Neuron (in vitro differentiated cells): ENCODE measurements at regions not wholly inside any gene's neighbourhood (a gene's known extent, or its start where the extent isn't known, plus 50 kb on each side); places are given as distances from the start of the nearest gene placed in this dataset.
"Not testable (repeated sequence)": the region's sequence is repeated elsewhere in the genome, so short reads cannot be mapped to it uniquely, and the experiment has no call there.

Source experiments
- H2AFZ ChIP-seq: one replicate; pipeline ENCODE4 v1.6.1; 2013; ENCODE audit warnings: low read depth, mild to moderate bottlenecking, inconsistent platforms, low read length, moderate library complexity
- H3K27me3 ChIP-seq: one replicate; pipeline ENCODE4 v1.6.1; 2013; ENCODE audit warnings: low read length; ENCODE audit not compliant: insufficient read depth
- H3K36me3 ChIP-seq: one replicate; pipeline ENCODE4 v1.6.1; 2013; ENCODE audit warnings: low read length; ENCODE audit not compliant: insufficient read depth
- H3K4me1 ChIP-seq: one replicate; pipeline ENCODE4 v1.6.1; 2013; ENCODE audit warnings: low read length; ENCODE audit not compliant: insufficient read depth
- H3K4me3 ChIP-seq: 2 replicates; pipeline ENCODE4 v1.5.1; 2013; ENCODE audit warnings: mild to moderate bottlenecking, low read length, moderate library complexity
- H3K9me3 ChIP-seq: one replicate; pipeline ENCODE4 v1.6.1; 2013; ENCODE audit warnings: low read length

- H2AFZ ChIP-seq: no peak overlapping the region
- no peaks in the 10 kb centered on the region for H3K36me3 ChIP-seq
- no peaks in the 10 kb centered on the region for H3K9me3 ChIP-seq
- no peaks in the 10 kb centered on the region for H3K27me3 ChIP-seq
- H3K4me1 ChIP-seq: no peaks in the 10 kb centered on the region
- H3K4me3 ChIP-seq: no peak overlapping the region
These were observed 93.0 kb upstream of the CTAGE1 start for GRCh38 chr18:22510697-22511096.

GRCh38 chr18:22513721-22514481, 96.2 kb upstream of the CTAGE1 start:
- Histone ChIP-seq H2AFZ (no peak overlapping the region), H3K36me3 (no peaks in the 10 kb centered on the region), H3K27me3 (no peaks in the 10 kb centered on the region), H3K9me3 (no peaks in the 10 kb centered on the region), H3K4me3 (no peak overlapping the region), H3K4me1 (no peaks in the 10 kb centered on the region)

GRCh38 chr18:22514655-22515054, 96.9 kb upstream of the CTAGE1 start:
- Histone ChIP-seq H3K4me3 (no peak overlapping the region), H2AFZ (no peak overlapping the region), H3K27me3 (no peaks in the 10 kb centered on the region), H3K36me3 (no peaks in the 10 kb centered on the region), H3K4me1 (no peaks in the 10 kb centered on the region), H3K9me3 (no peaks in the 10 kb centered on the region)

- Histone ChIP-seq H3K4me1 (no peaks in the 10 kb centered on the region), H3K36me3 (no peaks in the 10 kb centered on the region), H3K9me3 (no peaks in the 10 kb centered on the region), H3K27me3 (no peaks in the 10 kb centered on the region), H3K4me3 (no peak overlapping the region), H2AFZ (no peak overlapping the region)
These were observed 97.5 kb upstream of the CTAGE1 start for GRCh38 chr18:22515250-22515649.

- Histone ChIP-seq H2AFZ (no peak overlapping the region), H3K36me3 (no peaks in the 10 kb centered on the region), H3K27me3 (no peaks in the 10 kb centered on the region), H3K4me3 (no peak overlapping the region), H3K9me3 (no peaks in the 10 kb centered on the region), H3K4me1 (no peaks in the 10 kb centered on the region)
These were observed 99.6 kb upstream of the CTAGE1 start for GRCh38 chr18:22517356-22517755.

- Histone ChIP-seq H3K9me3 (no peaks in the 10 kb centered on the region), H3K4me1 (no peaks in the 10 kb centered on the region), H3K36me3 (no peaks in the 10 kb centered on the region), H3K27me3 (no peaks in the 10 kb centered on the region), H2AFZ (no peak overlapping the region), H3K4me3 (no peak overlapping the region)
These were observed 103.5 kb upstream of the CTAGE1 start for GRCh38 chr18:22521026-22521707.

- H3K36me3 ChIP-seq: no peaks in the 10 kb centered on the region
- no peak overlapping the region for H2AFZ ChIP-seq
- H3K9me3 ChIP-seq: no peaks in the 10 kb centered on the region
- H3K27me3 ChIP-seq: no peaks in the 10 kb centered on the region
- no peak overlapping the region for H3K4me3 ChIP-seq
- no peaks in the 10 kb centered on the region for H3K4me1 ChIP-seq
These were observed 105.8 kb upstream of the CTAGE1 start for GRCh38 chr18:22523481-22523880.

GRCh38 chr18:22524783-22525182, 107.1 kb upstream of the CTAGE1 start:
- H2AFZ ChIP-seq: no peak overlapping the region
- no peaks in the 10 kb centered on the region for H3K4me1 ChIP-seq
- H3K27me3 ChIP-seq: no peaks in the 10 kb centered on the region
- no peaks in the 10 kb centered on the region for H3K9me3 ChIP-seq
- no peak overlapping the region for H3K4me3 ChIP-seq
- H3K36me3 ChIP-seq: no peaks in the 10 kb centered on the region

GRCh38 chr18:22525313-22525712, 107.6 kb upstream of the CTAGE1 start:
- H2AFZ ChIP-seq: no peak overlapping the region
- H3K36me3 ChIP-seq: no peaks in the 10 kb centered on the region
- no peaks in the 10 kb centered on the region for H3K4me1 ChIP-seq
- no peak overlapping the region for H3K4me3 ChIP-seq
- H3K27me3 ChIP-seq: no peaks in the 10 kb centered on the region
- no peaks in the 10 kb centered on the region for H3K9me3 ChIP-seq

GRCh38 chr18:22525883-22526282, 108.2 kb upstream of the CTAGE1 start:
- no peak overlapping the region for H2AFZ ChIP-seq
- no peaks in the 10 kb centered on the region for H3K9me3 ChIP-seq
- H3K4me3 ChIP-seq: no peak overlapping the region
- H3K4me1 ChIP-seq: no peaks in the 10 kb centered on the region
- H3K36me3 ChIP-seq: no peaks in the 10 kb centered on the region
- no peaks in the 10 kb centered on the region for H3K27me3 ChIP-seq

- Histone ChIP-seq H3K9me3 (no peaks in the 10 kb centered on the region), H3K27me3 (no peaks in the 10 kb centered on the region), H3K4me1 (no peaks in the 10 kb centered on the region), H3K4me3 (no peak overlapping the region), H2AFZ (no peak overlapping the region), H3K36me3 (no peaks in the 10 kb centered on the region)
These were observed 110.6 kb upstream of the CTAGE1 start for GRCh38 chr18:22528291-22528690.

GRCh38 chr18:22534706-22535105, 117.0 kb upstream of the CTAGE1 start:
- not testable (repeated sequence) for H2AFZ ChIP-seq, H3K27me3 ChIP-seq, H3K4me3 ChIP-seq

GRCh38 chr18:22536558-22536957, 118.8 kb upstream of the CTAGE1 start:
- no peaks in the 10 kb centered on the region for H3K27me3 ChIP-seq
- H3K36me3 ChIP-seq: no peaks in the 10 kb centered on the region
- no peak overlapping the region for H3K4me3 ChIP-seq
- H3K9me3 ChIP-seq: no peaks in the 10 kb centered on the region
- no peak overlapping the region for H2AFZ ChIP-seq
- H3K4me1 ChIP-seq: no peaks in the 10 kb centered on the region

More at GRCh38 chr18:22534706-22535105, 117.0 kb upstream of the CTAGE1 start:
- not testable (repeated sequence) for H3K4me1 ChIP-seq, H3K36me3 ChIP-seq, H3K9me3 ChIP-seq
